ENCODE measurements at regions not wholly inside any gene's neighbourhood (a gene's known extent, or its start where the extent isn't known, plus 50 kb on each side); places are given as distances from the start of the nearest gene placed in this dataset.
"Not testable (repeated sequence)": the region's sequence is repeated elsewhere in the genome, so short reads cannot be mapped to it uniquely, and the experiment has no call there.

DNA sequence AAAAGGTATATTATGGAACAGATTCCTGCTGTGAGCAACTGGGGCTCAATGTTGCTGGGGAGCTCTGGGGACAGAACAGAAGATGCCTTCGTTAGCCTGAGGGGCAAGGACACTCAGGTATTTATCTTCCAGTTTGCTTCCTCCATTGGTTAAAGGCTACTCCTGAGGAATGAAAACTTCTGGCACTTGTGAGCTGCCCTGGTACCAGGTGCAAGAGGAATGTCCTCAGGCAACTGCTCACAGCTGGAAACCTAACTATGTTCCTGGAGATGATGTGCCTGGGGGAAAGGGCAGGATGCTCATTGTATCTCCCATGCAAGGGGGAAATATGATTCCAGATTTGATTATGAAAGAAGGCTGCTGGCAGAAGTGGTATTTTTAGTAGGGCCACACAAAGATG lies 54.0 kb upstream of the BBX start:
- DNase-seq (ENCODE audit: low read depth) = no peak

DNA sequence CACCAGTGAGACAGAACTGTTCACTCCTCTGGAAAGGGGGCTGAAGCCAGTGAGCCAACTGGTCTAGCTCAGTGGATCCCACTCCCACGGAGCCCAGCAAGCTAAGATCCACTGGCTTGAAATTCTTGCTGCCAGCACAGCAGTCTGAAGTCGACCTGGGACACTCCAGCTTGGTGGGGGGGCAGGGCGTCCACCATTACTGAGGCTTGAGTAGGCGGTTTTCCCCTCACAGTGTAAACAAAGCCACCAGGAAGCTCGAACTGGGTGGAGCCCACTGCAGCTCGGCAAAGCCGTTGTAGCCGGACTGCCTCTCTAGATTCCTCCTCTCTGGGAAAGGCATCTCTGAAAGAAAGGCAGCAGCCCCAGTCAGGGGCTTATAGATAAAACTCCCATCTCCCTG lies 52.3 kb upstream of the BBX start:
- DNase-seq (ENCODE audit: low read depth) = not testable (repeated sequence)

Data from stimulated activated CD8-positive, alpha-beta memory T cell treated with anti-CD3 and anti-CD28 coated beads, Interleukin-12 subunit alpha, Interleukin-12 subunit beta, amount 100 ng/mL, for 4 hours (primary cell).